Adrenal gland (tissue), 9 donors: ENCODE measurements at regions not wholly inside any gene's neighbourhood (a gene's known extent, or its start where the extent isn't known, plus 50 kb on each side); places are given as distances from the start of the nearest gene placed in this dataset.
A peak's percentile ranks its signal among the peaks of the same experiment; 100 is the strongest.

Source experiments
- DNase-seq, 7 donors: peaks; one replicate each; pipeline ENCODE4 v3.0.0-alpha.2; 2019 to 2020
- H3K27ac ChIP-seq, 5 donors: fragments of 200-600 bp; sonication (generic) in 4 of 5; 1 replicate in 3 of 5; 2 replicates in 2 of 5; pipeline versions ENCODE4 v1.5.1 to v1.8.0; 2016 to 2020; ENCODE audit warnings: mild to moderate bottlenecking in 1 of 5
- H3K27me3 ChIP-seq: fragments of 200-600 bp; 2 replicates; pipeline ENCODE4 v1.8.0; 2021
- H3K36me3 ChIP-seq, 2 donors: fragments of 200-600 bp; replicated peaks in 1 of 2; 1 replicate in 1 of 2; 2 replicates in 1 of 2; pipeline versions ENCODE4 v1.5.1 to v1.8.0; 2018 to 2022
- H3K4me1 ChIP-seq, 2 donors: fragments of 200-600 bp; replicated peaks in 1 of 2; 1 replicate in 1 of 2; 2 replicates in 1 of 2; pipeline versions ENCODE4 v1.5.1 to v1.8.0; 2018 to 2021
- H3K4me3 ChIP-seq, 4 donors: fragments of 200-600 bp; sonication (generic) in 3 of 4; one replicate each; pipeline ENCODE4 v1.5.1; 2016 to 2018
- H3K9me3 ChIP-seq, 3 donors: fragments of 200-600 bp; sonication (generic) in 1 of 3; replicated peaks in 1 of 3; 1 replicate in 2 of 3; 2 replicates in 1 of 3; pipeline versions ENCODE4 v1.5.1 to v1.8.0; 2016 to 2021
- CTCF ChIP-seq, 6 experiments: fragments of 450-650 bp in 4 of 6; fragments of 200-600 bp in 2 of 6; sonication (generic) in 1 of 6; IDR thresholded peaks; 1 replicate in 5 of 6; 2 replicates in 1 of 6; pipeline versions ENCODE4 v1.5.1 to v1.8.0; 2016 to 2021; ENCODE audit warnings: antibody characterized with exemption in 6 of 6, mild to moderate bottlenecking in 2 of 6, moderate library complexity in 1 of 6
- POLR2A ChIP-seq, 2 donors: fragments of 450-650 bp; IDR thresholded peaks; one replicate each; pipeline ENCODE4 v1.6.1; 2017; ENCODE audit warnings: antibody characterized with exemption in 2 of 2, mild to moderate bottlenecking in 2 of 2, moderate library complexity in 1 of 2
- WGBS, 4 donors: extraction: QIAGEN DNeasy Blood & Tissue Kit in 2 of 4; methylation state at CpG; one replicate each; pipeline versions ENCODE4 v1.1.5 to v1.1.7; 2013 to 2017; 5-methylcytosine and 5-hydroxymethylcytosine counted together
- intact Hi-C, 2 donors: fragments of 100-400 bp; cut with DNase I; formaldehyde crosslinking; loops; one replicate each; pipeline versions ENCODE4 v1.14.1 to v1.15.0; 2022 to 2023
- donor health status: healthy with polysubstance abuse.
- donor health status: Bipolar disorder and iron deficiency.
- donor health status: DM: yes; HTN: yes; CAD: no.
- donor health status: DM: no; HTN: no; CAD: no.
- donor health status: DM: no; HTN: no; CAD: no.

GRCh38 chr10:30231071-30231652 lies 117.9 kb downstream of the MTPAP start:
- intact Hi-C loops, result no loop called here

GRCh38 chr10:30229536-30229935 lies 119.5 kb downstream of the MTPAP start:
- no peak overlapping the region for H3K4me3 ChIP-seq
- WGBS, 4 donors, result 67 to 80% (median 74%) methylated on average over 5 of the region's 5 CpGs

More at GRCh38 chr10:30231071-30231652, 117.9 kb downstream of the MTPAP start:
- Histone ChIP-seq H3K36me3 (no peaks in the 10 kb centered on the region), H3K4me1 (peaks cover 0 to 9% of the 10 kb centered on the region in 2 donors), H3K27me3 (no peaks in the 10 kb centered on the region), H3K4me3 (no peak overlapping the region), H3K27ac (no peak overlapping the region), H3K9me3 (no peaks in the 10 kb centered on the region)
- WGBS, 4 donors, result 70 to 75% (median 71%) methylated on average over 8 of the region's 8 CpGs
- TF ChIP-seq POLR2A (IDR thresholded peaks at IDR 0.05) (no peak), CTCF (IDR thresholded peaks at IDR 0.05) (no peak)
- DNase-seq, result no peak

GRCh38 chr10:30228417-30229036 lies 120.6 kb downstream of the MTPAP start:
- TF ChIP-seq CTCF (IDR thresholded peaks at IDR 0.05) (no peak), POLR2A (IDR thresholded peaks at IDR 0.05) (no peak)
- Histone ChIP-seq H3K9me3 (no peaks in the 10 kb centered on the region), H3K4me1 (peaks cover 0 to 9% of the 10 kb centered on the region in 2 donors), H3K4me3 (no peak overlapping the region), H3K27ac (no peak overlapping the region), H3K27me3 (no peaks in the 10 kb centered on the region), H3K36me3 (no peaks in the 10 kb centered on the region)
- no peak for DNase-seq
- WGBS, 4 donors, result 80 to 93% (median 85%) methylated on average over 3 to 5 of the region's 5 CpGs
- intact Hi-C loops, result no loop called here

More at GRCh38 chr10:30229536-30229935, 119.5 kb downstream of the MTPAP start:
- H3K4me1 ChIP-seq, result peaks cover 0 to 9% of the 10 kb centered on the region in 2 donors
- no peaks in the 10 kb centered on the region for H3K36me3 ChIP-seq
- H3K27ac ChIP-seq, result no peak overlapping the region
- no peaks in the 10 kb centered on the region for H3K27me3 ChIP-seq
- intact Hi-C loops, result no loop called here
- TF ChIP-seq POLR2A (IDR thresholded peaks at IDR 0.05), result no peak
- no peak for TF ChIP-seq CTCF (IDR thresholded peaks at IDR 0.05)
- no peak for DNase-seq
- no peaks in the 10 kb centered on the region for H3K9me3 ChIP-seq

GRCh38 chr10:30227481-30227880 lies 121.6 kb downstream of the MTPAP start:
- intact Hi-C loops, result no loop called here
- no peak overlapping the region for H3K4me3 ChIP-seq
- TF ChIP-seq CTCF (IDR thresholded peaks at IDR 0.05) (no peak), POLR2A (IDR thresholded peaks at IDR 0.05) (no peak)
- peak in 3 of 7 donors; percentile 8 to 61 (median 31) for DNase-seq
- 65 to 73% (median 70%) methylated on average over 6 of the region's 6 CpGs for WGBS, 4 donors
- no peaks in the 10 kb centered on the region for H3K36me3 ChIP-seq
- H3K27me3 ChIP-seq, result no peaks in the 10 kb centered on the region
- H3K4me1 ChIP-seq, result no peaks in the 10 kb centered on the region
- H3K9me3 ChIP-seq, result no peaks in the 10 kb centered on the region
- H3K27ac ChIP-seq, result no peak overlapping the region
